HCT116 (cell line): ENCODE measurements at regions not wholly inside any gene's neighbourhood (a gene's known extent, or its start where the extent isn't known, plus 50 kb on each side); places are given as distances from the start of the nearest gene placed in this dataset.

Experiments
- RAD21 ChIP-seq: IDR thresholded peaks from 2 replicates; pipeline ENCODE4 v1.6.1; 2012; ENCODE audit warnings: low read depth, mild to moderate bottlenecking
- SIN3A ChIP-seq: IDR thresholded peaks from 2 replicates; pipeline ENCODE4 v1.6.1; 2012; ENCODE audit warnings: low read depth
- TCF7L2 ChIP-seq: IDR thresholded peaks from 2 replicates; pipeline ENCODE4 v1.7.0; 2011; ENCODE audit warnings: borderline replicate concordance, inconsistent platforms; ENCODE audit not compliant: insufficient read depth, insufficient read length; ENCODE audit errors: extremely low read depth
- YY1 ChIP-seq: IDR thresholded peaks from 2 replicates; pipeline ENCODE4 v1.6.1; 2011; ENCODE audit warnings: low read length, low read depth, moderate library complexity, mild to moderate bottlenecking; ENCODE audit not compliant: insufficient replicate concordance; ENCODE audit errors: extremely low read depth
- ZNF274 ChIP-seq: fragments of 200-500 bp; sonication (Bioruptor generic); IDR thresholded peaks from 2 replicates; pipeline ENCODE4 v1.6.1; 2014; ENCODE audit warnings: mild to moderate bottlenecking, low read depth, low read length, inconsistent platforms
- TF ChIP-seq, protein P1 (sequence below): IDR thresholded peaks from 2 replicates; pipeline ENCODE4 v1.6.1; 2012
- TF ChIP-seq, protein P2 (sequence below), 3 experiments: fragments of 200-600 bp in 1 of 3; sonication (generic) in 1 of 3; IDR thresholded peaks in 2 of 3; conservative IDR thresholded peaks in 1 of 3; 2 replicates each; pipeline ENCODE4 v1.5.1; 2012 to 2017; ENCODE audit warnings: low read depth in 2 of 3, low read length in 2 of 3, antibody characterized with exemption in 1 of 3, borderline replicate concordance in 1 of 3, control low read depth in 1 of 3, mild to moderate bottlenecking in 1 of 3, mixed read lengths in 1 of 3, mixed run types in 1 of 3, moderate library complexity in 1 of 3; ENCODE audit not compliant: insufficient read depth in 1 of 3
- TF ChIP-seq, protein P3 (sequence below): IDR thresholded peaks from 2 replicates; pipeline ENCODE4 v1.6.1; 2012; ENCODE audit warnings: low read depth

DNA sequence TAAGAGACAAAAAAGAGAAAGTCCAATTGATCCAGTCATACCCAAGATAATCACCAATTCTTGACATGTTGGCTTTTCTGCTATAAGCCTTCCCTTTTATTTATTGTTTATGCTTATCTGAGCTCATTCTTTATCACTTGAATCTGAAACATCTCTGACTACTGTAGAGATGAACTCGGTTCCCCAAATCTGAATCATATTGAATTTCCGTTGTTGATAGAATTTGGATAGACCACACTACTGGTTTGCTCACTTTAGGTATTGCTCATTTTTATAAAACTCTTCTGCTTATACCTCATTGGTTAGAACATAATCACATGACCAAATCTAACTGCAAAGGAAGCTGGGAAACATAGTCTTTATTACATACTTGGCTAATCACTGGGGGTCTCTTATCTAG lies 236.9 kb downstream of the TRIB2 start:
- TF ChIP-seq RAD21 (no peak), YY1 (no peak), ZNF274 (no peak), SIN3A (no peak), TCF7L2 (no peak)
- TF ChIP-seq, protein P1, sequence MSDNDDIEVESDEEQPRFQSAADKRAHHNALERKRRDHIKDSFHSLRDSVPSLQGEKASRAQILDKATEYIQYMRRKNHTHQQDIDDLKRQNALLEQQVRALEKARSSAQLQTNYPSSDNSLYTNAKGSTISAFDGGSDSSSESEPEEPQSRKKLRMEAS = no peak
- TF ChIP-seq, protein P2, sequence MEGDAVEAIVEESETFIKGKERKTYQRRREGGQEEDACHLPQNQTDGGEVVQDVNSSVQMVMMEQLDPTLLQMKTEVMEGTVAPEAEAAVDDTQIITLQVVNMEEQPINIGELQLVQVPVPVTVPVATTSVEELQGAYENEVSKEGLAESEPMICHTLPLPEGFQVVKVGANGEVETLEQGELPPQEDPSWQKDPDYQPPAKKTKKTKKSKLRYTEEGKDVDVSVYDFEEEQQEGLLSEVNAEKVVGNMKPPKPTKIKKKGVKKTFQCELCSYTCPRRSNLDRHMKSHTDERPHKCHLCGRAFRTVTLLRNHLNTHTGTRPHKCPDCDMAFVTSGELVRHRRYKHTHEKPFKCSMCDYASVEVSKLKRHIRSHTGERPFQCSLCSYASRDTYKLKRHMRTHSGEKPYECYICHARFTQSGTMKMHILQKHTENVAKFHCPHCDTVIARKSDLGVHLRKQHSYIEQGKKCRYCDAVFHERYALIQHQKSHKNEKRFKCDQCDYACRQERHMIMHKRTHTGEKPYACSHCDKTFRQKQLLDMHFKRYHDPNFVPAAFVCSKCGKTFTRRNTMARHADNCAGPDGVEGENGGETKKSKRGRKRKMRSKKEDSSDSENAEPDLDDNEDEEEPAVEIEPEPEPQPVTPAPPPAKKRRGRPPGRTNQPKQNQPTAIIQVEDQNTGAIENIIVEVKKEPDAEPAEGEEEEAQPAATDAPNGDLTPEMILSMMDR (IDR thresholded peaks at IDR 0.05 in 2 of 3, conservative IDR thresholded peaks at IDR 0.05 in 1 of 3; ENCODE audit: borderline replicate concordance in 1 of 3, insufficient read depth in 1 of 3, low read depth in 2 of 3, low read length in 2 of 3) = no peak
- TF ChIP-seq, protein P3, sequence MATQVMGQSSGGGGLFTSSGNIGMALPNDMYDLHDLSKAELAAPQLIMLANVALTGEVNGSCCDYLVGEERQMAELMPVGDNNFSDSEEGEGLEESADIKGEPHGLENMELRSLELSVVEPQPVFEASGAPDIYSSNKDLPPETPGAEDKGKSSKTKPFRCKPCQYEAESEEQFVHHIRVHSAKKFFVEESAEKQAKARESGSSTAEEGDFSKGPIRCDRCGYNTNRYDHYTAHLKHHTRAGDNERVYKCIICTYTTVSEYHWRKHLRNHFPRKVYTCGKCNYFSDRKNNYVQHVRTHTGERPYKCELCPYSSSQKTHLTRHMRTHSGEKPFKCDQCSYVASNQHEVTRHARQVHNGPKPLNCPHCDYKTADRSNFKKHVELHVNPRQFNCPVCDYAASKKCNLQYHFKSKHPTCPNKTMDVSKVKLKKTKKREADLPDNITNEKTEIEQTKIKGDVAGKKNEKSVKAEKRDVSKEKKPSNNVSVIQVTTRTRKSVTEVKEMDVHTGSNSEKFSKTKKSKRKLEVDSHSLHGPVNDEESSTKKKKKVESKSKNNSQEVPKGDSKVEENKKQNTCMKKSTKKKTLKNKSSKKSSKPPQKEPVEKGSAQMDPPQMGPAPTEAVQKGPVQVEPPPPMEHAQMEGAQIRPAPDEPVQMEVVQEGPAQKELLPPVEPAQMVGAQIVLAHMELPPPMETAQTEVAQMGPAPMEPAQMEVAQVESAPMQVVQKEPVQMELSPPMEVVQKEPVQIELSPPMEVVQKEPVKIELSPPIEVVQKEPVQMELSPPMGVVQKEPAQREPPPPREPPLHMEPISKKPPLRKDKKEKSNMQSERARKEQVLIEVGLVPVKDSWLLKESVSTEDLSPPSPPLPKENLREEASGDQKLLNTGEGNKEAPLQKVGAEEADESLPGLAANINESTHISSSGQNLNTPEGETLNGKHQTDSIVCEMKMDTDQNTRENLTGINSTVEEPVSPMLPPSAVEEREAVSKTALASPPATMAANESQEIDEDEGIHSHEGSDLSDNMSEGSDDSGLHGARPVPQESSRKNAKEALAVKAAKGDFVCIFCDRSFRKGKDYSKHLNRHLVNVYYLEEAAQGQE = no peak
